ENCODE measurements at regions not wholly inside any gene's neighbourhood (a gene's known extent, or its start where the extent isn't known, plus 50 kb on each side); places are given as distances from the start of the nearest gene placed in this dataset.

DNA sequence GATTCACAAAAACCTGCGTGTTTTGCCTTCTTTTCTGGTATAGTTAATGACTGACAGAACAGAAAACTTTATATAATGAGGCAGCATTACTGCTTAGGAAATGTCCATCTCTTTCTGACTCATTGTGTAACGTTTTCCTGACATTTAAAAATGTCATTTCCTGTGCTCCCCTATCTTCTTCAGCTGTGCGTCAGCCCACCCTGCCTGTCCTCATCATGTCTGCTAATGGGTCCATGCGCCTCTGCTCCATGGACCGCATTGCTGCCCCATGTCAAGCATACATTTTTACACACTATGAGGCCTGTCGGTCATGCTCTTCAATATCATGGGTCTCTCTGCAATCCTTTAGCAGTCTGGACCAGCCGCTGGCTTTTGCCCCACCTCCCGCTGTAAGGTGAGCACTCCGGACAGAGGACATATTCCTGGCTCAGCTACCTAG is 234.3 kb downstream of the CDCA7 start:
- no peak overlapping the region for H3K4me3 ChIP-seq (ENCODE audit: low read length)
- peaks cover 6% of the 10 kb centered on the region for H3K9me3 ChIP-seq (ENCODE audit: control insufficient read depth, insufficient read depth, low read length)
- H3K27ac ChIP-seq (ENCODE audit: low read depth, low read length): no peak overlapping the region
- no peaks in the 10 kb centered on the region for H3K9me2 ChIP-seq (replicated peaks; ENCODE audit: control insufficient read depth, low read length)
- peaks cover 3% of the 10 kb centered on the region; the same call in 1 of the 2 replicates for H3K27me3 ChIP-seq (ENCODE audit: control insufficient read depth, low read length)
- no peaks in the 10 kb centered on the region for H4K20me1 ChIP-seq (ENCODE audit: control insufficient read depth, insufficient read depth, low read depth, low read length)
- H3K36me3 ChIP-seq (ENCODE audit: control insufficient read depth, low read length): no peaks in the 10 kb centered on the region
- no peaks in the 10 kb centered on the region for H3K4me1 ChIP-seq (ENCODE audit: control insufficient read depth, low read length)
- H3K4me2 ChIP-seq (ENCODE audit: low read length): no peak overlapping the region
- TF ChIP-seq EZH2phosphoT487 (IDR thresholded peaks at IDR 0.05; ENCODE audit: borderline replicate concordance, low read length): no peak
- TF ChIP-seq, protein P1, sequence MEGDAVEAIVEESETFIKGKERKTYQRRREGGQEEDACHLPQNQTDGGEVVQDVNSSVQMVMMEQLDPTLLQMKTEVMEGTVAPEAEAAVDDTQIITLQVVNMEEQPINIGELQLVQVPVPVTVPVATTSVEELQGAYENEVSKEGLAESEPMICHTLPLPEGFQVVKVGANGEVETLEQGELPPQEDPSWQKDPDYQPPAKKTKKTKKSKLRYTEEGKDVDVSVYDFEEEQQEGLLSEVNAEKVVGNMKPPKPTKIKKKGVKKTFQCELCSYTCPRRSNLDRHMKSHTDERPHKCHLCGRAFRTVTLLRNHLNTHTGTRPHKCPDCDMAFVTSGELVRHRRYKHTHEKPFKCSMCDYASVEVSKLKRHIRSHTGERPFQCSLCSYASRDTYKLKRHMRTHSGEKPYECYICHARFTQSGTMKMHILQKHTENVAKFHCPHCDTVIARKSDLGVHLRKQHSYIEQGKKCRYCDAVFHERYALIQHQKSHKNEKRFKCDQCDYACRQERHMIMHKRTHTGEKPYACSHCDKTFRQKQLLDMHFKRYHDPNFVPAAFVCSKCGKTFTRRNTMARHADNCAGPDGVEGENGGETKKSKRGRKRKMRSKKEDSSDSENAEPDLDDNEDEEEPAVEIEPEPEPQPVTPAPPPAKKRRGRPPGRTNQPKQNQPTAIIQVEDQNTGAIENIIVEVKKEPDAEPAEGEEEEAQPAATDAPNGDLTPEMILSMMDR (IDR thresholded peaks at IDR 0.05; ENCODE audit: low read depth, low read length, poor library complexity, severe bottlenecking): no peak
- H3K79me2 ChIP-seq (ENCODE audit: control insufficient read depth, low read length): no peaks in the 10 kb centered on the region
- no peaks in the 10 kb centered on the region for H3F3A ChIP-seq (ENCODE audit: control insufficient read depth, insufficient read depth)

DNA sequence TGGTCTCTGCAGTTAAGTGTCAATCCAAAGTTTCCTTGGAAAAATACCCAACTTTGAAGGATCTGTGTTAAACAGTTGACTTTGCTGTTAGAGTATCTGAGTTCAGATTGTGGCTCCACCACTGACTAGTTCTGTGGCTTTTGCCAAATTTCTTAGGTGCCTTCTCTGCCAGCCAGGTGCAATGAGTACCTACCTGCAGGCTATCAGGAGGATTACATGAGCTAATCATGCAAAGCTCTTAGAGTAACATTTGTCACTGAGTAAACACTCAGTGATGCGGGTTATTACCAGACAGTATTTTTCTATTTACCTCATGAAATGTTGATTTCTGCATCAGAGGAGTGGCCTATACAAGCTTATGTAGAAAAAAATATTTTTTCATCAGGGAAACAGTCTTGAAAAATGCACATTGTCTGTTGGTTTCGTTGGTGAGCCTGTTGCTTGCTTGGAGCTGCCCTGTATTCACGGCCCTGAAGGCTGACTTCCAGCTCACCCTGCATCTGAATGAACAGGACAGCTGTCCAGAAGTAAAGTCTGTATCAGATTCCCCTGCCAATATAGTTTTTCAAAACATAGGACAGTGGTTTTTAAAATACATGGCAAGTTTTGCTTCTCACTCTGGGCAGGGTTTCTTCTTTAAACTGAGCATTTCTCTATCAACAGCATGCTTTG is 235.1 kb downstream of the CDCA7 start:
- no peak overlapping the region for H3K4me2 ChIP-seq (ENCODE audit: low read length)
- H3K36me3 ChIP-seq (ENCODE audit: control insufficient read depth, low read length): no peaks in the 10 kb centered on the region
- TF ChIP-seq, protein P1 (IDR thresholded peaks at IDR 0.05; ENCODE audit: low read depth, low read length, poor library complexity, severe bottlenecking): no peak
- TF ChIP-seq EZH2phosphoT487 (IDR thresholded peaks at IDR 0.05; ENCODE audit: borderline replicate concordance, low read length): no peak

DNA sequence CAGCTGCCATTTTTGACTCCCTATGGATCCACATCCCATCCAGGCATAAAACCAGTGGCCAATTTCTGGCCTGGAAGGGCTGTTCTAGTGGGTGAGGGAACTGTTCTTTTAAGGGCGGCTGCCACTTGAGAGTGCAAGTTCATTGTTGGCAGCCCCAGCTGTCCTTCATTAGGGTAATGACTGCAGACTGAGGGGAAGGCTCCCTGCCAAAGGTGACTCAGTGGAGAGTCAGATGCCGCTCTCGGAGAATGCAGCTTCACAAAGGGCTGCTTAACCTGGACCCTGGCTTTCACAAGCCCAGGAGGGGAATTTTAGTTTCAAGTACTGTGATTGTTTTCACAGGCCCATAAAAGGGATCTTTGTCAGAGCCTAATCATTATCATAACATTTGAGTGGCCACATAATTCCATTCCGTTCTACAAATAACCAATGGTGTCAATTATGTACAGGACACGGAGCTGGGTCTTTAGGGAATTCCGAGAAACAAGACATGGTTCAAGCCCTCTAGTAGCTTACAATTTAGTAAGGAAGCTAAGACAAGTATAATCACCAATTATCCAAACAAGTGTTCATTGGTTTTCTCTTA is 235.7 kb downstream of the CDCA7 start:
- H3K4me1 ChIP-seq (ENCODE audit: control insufficient read depth, low read length): no peaks in the 10 kb centered on the region
- H3F3A ChIP-seq (ENCODE audit: control insufficient read depth, insufficient read depth): no peaks in the 10 kb centered on the region
- no peak overlapping the region for H3K27ac ChIP-seq (ENCODE audit: low read depth, low read length)
- H3K27me3 ChIP-seq (ENCODE audit: control insufficient read depth, low read length): peaks cover 3% of the 10 kb centered on the region; the same call in 1 of the 2 replicates
- no peaks in the 10 kb centered on the region for H3K79me2 ChIP-seq (ENCODE audit: control insufficient read depth, low read length)
- H3K36me3 ChIP-seq (ENCODE audit: control insufficient read depth, low read length): no peaks in the 10 kb centered on the region
- TF ChIP-seq EZH2phosphoT487 (IDR thresholded peaks at IDR 0.05; ENCODE audit: borderline replicate concordance, low read length): no peak
- TF ChIP-seq, protein P1 (IDR thresholded peaks at IDR 0.05; ENCODE audit: low read depth, low read length, poor library complexity, severe bottlenecking): no peak
- no peak overlapping the region for H3K4me2 ChIP-seq (ENCODE audit: low read length)
- H3K4me3 ChIP-seq (ENCODE audit: low read length): no peak overlapping the region
- no peaks in the 10 kb centered on the region for H3K9me2 ChIP-seq (replicated peaks; ENCODE audit: control insufficient read depth, low read length)
- H3K9me3 ChIP-seq (ENCODE audit: control insufficient read depth, insufficient read depth, low read length): peaks cover 6% of the 10 kb centered on the region
- no peaks in the 10 kb centered on the region for H4K20me1 ChIP-seq (ENCODE audit: control insufficient read depth, insufficient read depth, low read depth, low read length)

More for the DNA sequence above, 235.1 kb downstream of the CDCA7 start:
- Histone ChIP-seq H3K79me2 (ENCODE audit: control insufficient read depth, low read length) (no peaks in the 10 kb centered on the region), H3K9me2 (replicated peaks; ENCODE audit: control insufficient read depth, low read length) (no peaks in the 10 kb centered on the region), H3K27me3 (ENCODE audit: control insufficient read depth, low read length) (peaks cover 3% of the 10 kb centered on the region; the same call in 1 of the 2 replicates), H3K4me3 (ENCODE audit: low read length) (no peak overlapping the region), H3K27ac (ENCODE audit: low read depth, low read length) (no peak overlapping the region), H4K20me1 (ENCODE audit: control insufficient read depth, insufficient read depth, low read depth, low read length) (no peaks in the 10 kb centered on the region), H3F3A (ENCODE audit: control insufficient read depth, insufficient read depth) (no peaks in the 10 kb centered on the region), H3K9me3 (ENCODE audit: control insufficient read depth, insufficient read depth, low read length) (peaks cover 6% of the 10 kb centered on the region), H3K4me1 (ENCODE audit: control insufficient read depth, low read length) (no peaks in the 10 kb centered on the region)
